ENCODE measurements at regions not wholly inside any gene's neighbourhood (a gene's known extent, or its start where the extent isn't known, plus 50 kb on each side); places are given as distances from the start of the nearest gene placed in this dataset.

DNA sequence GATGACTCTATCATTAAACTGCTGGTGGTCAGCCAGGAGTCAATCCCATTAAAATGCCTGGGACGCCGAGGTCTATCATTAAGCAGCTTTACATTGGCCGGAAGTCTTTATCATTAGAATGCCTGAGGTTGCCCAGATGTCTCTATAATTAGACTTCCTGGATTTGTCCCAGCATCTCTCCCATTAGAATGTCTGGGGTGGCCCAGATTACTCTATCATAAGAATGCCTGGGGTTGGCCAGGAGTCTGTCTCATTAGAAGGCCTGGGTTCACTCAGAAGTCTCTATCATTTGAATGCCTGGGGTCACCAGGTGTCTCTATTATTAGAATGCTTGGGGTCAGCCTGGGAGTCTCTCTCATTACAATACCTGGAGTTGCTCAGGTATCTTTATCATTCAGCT lies 2227.2 kb downstream of the TP53TG3F start:
- no peak for TF ChIP-seq POLR2A (IDR thresholded peaks at IDR 0.05; ENCODE audit: extremely low read depth, insufficient read length)
- TF ChIP-seq CTCF (IDR thresholded peaks at IDR 0.05; ENCODE audit: low read depth, low read length) = no peak
- TF ChIP-seq, protein P1, sequence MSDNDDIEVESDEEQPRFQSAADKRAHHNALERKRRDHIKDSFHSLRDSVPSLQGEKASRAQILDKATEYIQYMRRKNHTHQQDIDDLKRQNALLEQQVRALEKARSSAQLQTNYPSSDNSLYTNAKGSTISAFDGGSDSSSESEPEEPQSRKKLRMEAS (IDR thresholded peaks at IDR 0.05; ENCODE audit: low read depth, low read length) = no peak
- TF ChIP-seq MYC (IDR thresholded peaks at IDR 0.05; ENCODE audit: low read depth, low read length) = no peak
- no peak for DNase-seq (ENCODE audit: low read depth)

DNA sequence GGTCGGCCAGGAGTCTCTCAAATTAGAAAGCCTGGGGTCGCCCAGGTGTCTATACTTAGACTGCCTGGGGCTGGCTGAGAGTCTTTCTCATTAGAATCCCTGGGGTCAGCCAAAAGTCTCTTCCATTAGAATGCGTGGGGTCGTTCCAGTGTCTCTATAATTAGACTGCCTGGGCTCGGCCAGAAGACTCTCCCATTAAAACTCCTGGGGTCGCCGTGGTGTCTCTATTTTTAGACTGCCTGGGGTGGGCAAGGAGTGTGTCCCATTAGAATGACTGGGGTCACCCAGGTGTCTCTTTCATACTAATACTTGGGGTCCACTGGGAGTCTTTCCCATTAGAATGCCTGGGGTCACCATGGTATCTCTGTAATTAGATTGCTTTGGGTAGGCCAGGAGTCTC lies 2227.7 kb downstream of the TP53TG3F start:
- TF ChIP-seq, protein P1 (IDR thresholded peaks at IDR 0.05; ENCODE audit: low read depth, low read length) = no peak
- no peak for TF ChIP-seq CTCF (IDR thresholded peaks at IDR 0.05; ENCODE audit: low read depth, low read length)
- TF ChIP-seq POLR2A (IDR thresholded peaks at IDR 0.05; ENCODE audit: extremely low read depth, insufficient read length) = no peak
- no peak for TF ChIP-seq MYC (IDR thresholded peaks at IDR 0.05; ENCODE audit: low read depth, low read length)
- no peak for DNase-seq (ENCODE audit: low read depth)
- no peak overlapping the region for H3K4me3 ChIP-seq (ENCODE audit: low read depth, low read length)

More for the DNA sequence above, 2227.2 kb downstream of the TP53TG3F start:
- H3K4me3 ChIP-seq (ENCODE audit: low read depth, low read length) = no peak overlapping the region

DNA sequence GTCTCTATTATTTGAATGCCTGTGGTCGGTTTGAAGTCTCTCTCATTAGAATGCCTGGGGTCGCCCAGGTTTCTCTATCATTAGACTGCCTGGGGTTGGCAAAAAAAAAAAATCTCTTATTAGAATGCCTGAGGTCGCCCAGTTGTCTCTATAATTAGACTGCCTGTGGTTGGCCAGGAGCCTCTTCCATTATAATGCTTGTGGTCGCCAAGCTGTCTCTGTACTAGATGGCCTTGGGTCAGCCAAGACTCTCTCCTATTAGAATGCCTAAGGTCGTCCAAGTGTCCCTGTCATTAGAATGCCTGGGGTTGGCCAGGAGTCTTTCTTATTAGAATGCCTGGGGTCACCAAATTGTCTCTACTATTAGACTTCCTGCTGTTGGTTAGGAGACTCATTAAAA lies 2228.4 kb downstream of the TP53TG3F start:
- DNase-seq (ENCODE audit: low read depth) = no peak
- no peak overlapping the region for H3K4me3 ChIP-seq (ENCODE audit: low read depth, low read length)
- TF ChIP-seq CTCF (IDR thresholded peaks at IDR 0.05; ENCODE audit: low read depth, low read length) = no peak
- TF ChIP-seq, protein P1 (IDR thresholded peaks at IDR 0.05; ENCODE audit: low read depth, low read length) = no peak
- TF ChIP-seq POLR2A (IDR thresholded peaks at IDR 0.05; ENCODE audit: extremely low read depth, insufficient read length) = no peak
- TF ChIP-seq MYC (IDR thresholded peaks at IDR 0.05; ENCODE audit: low read depth, low read length) = no peak

GRCh38 chr16:35689764-35690163 lies 2230.4 kb downstream of the TP53TG3F start:
- TF ChIP-seq POLR2A (IDR thresholded peaks at IDR 0.05; ENCODE audit: extremely low read depth, insufficient read length) (no peak), CTCF (IDR thresholded peaks at IDR 0.05; ENCODE audit: low read depth, low read length) (no peak), MYC (IDR thresholded peaks at IDR 0.05; ENCODE audit: low read depth, low read length) (no peak)
- TF ChIP-seq, protein P1 (IDR thresholded peaks at IDR 0.05; ENCODE audit: low read depth, low read length) = no peak
- no peak overlapping the region for H3K4me3 ChIP-seq (ENCODE audit: low read depth, low read length)
- no peak for DNase-seq (ENCODE audit: low read depth)

GRCh38 chr16:35690413-35690812 lies 2231.0 kb downstream of the TP53TG3F start:
- no peak overlapping the region for H3K4me3 ChIP-seq (ENCODE audit: low read depth, low read length)

More at GRCh38 chr16:35690413-35690812, 2231.0 kb downstream of the TP53TG3F start:
- TF ChIP-seq MYC (IDR thresholded peaks at IDR 0.05; ENCODE audit: low read depth, low read length) (no peak), POLR2A (IDR thresholded peaks at IDR 0.05; ENCODE audit: extremely low read depth, insufficient read length) (no peak), CTCF (IDR thresholded peaks at IDR 0.05; ENCODE audit: low read depth, low read length) (no peak)
- TF ChIP-seq, protein P1 (IDR thresholded peaks at IDR 0.05; ENCODE audit: low read depth, low read length) = no peak
- DNase-seq (ENCODE audit: low read depth) = no peak

All from NB4 (cell line).